ENCODE measurements at regions not wholly inside any gene's neighbourhood (a gene's known extent, or its start where the extent isn't known, plus 50 kb on each side); places are given as distances from the start of the nearest gene placed in this dataset.

- TF ChIP-seq, protein P1, sequence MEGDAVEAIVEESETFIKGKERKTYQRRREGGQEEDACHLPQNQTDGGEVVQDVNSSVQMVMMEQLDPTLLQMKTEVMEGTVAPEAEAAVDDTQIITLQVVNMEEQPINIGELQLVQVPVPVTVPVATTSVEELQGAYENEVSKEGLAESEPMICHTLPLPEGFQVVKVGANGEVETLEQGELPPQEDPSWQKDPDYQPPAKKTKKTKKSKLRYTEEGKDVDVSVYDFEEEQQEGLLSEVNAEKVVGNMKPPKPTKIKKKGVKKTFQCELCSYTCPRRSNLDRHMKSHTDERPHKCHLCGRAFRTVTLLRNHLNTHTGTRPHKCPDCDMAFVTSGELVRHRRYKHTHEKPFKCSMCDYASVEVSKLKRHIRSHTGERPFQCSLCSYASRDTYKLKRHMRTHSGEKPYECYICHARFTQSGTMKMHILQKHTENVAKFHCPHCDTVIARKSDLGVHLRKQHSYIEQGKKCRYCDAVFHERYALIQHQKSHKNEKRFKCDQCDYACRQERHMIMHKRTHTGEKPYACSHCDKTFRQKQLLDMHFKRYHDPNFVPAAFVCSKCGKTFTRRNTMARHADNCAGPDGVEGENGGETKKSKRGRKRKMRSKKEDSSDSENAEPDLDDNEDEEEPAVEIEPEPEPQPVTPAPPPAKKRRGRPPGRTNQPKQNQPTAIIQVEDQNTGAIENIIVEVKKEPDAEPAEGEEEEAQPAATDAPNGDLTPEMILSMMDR (IDR thresholded peaks at IDR 0.05; ENCODE audit: insufficient read depth, low read length, poor library complexity, severe bottlenecking), result no peak
- no peak for TF ChIP-seq EZH2phosphoT487 (conservative IDR thresholded peaks at IDR 0.05; ENCODE audit: low read length)
Observed at GRCh38 chr2:83944191-83944590, 514.9 kb downstream of the SUCLG1 start.

Data from SU-DHL-6 (cell line).